Jurkat, Clone E6-1 (cell line): ENCODE measurements at regions not wholly inside any gene's neighbourhood (a gene's known extent, or its start where the extent isn't known, plus 50 kb on each side); places are given as distances from the start of the nearest gene placed in this dataset.
"Not testable (repeated sequence)": the region's sequence is repeated elsewhere in the genome, so short reads cannot be mapped to it uniquely, and the experiment has no call there.

Source experiments
- DNase-seq: peaks from one replicate; pipeline ENCODE4 v3.0.0-alpha.2; 2011; ENCODE audit warnings: low read depth, low spot score
- H3K4me3 ChIP-seq: 2 replicates; pipeline ENCODE4 v1.5.1; 2011; ENCODE audit warnings: mild to moderate bottlenecking, low read length, control low read depth, moderate library complexity

- not testable (repeated sequence) for DNase-seq
These were observed 883.9 kb upstream of the CITED2 start for GRCh38 chr6:140258302-140258701.

GRCh38 chr6:140256248-140256647, 881.8 kb upstream of the CITED2 start:
- DNase-seq = no peak
- H3K4me3 ChIP-seq = no peak overlapping the region

More at GRCh38 chr6:140258302-140258701, 883.9 kb upstream of the CITED2 start:
- not testable (repeated sequence) for H3K4me3 ChIP-seq

- DNase-seq = no peak
- H3K4me3 ChIP-seq = no peak overlapping the region
These were observed 878.6 kb upstream of the CITED2 start for GRCh38 chr6:140253096-140253495.

GRCh38 chr6:140252099-140252498, 877.7 kb upstream of the CITED2 start:
- no peak for DNase-seq
- no peak overlapping the region for H3K4me3 ChIP-seq

- H3K4me3 ChIP-seq = no peak overlapping the region
- DNase-seq = no peak
These were observed 871.0 kb upstream of the CITED2 start for GRCh38 chr6:140245296-140246040.

GRCh38 chr6:140237251-140237650, 862.8 kb upstream of the CITED2 start:
- no peak overlapping the region for H3K4me3 ChIP-seq
- no peak for DNase-seq

- no peak for DNase-seq
- H3K4me3 ChIP-seq = no peak overlapping the region
These were observed 862.3 kb upstream of the CITED2 start for GRCh38 chr6:140236732-140237131.

- DNase-seq = no peak
These were observed 855.8 kb upstream of the CITED2 start for GRCh38 chr6:140230282-140230681.

GRCh38 chr6:140228491-140228890, 854.0 kb upstream of the CITED2 start:
- H3K4me3 ChIP-seq = no peak overlapping the region
- DNase-seq = no peak

More at GRCh38 chr6:140230282-140230681, 855.8 kb upstream of the CITED2 start:
- no peak overlapping the region for H3K4me3 ChIP-seq

- no peak for DNase-seq
- no peak overlapping the region for H3K4me3 ChIP-seq
These were observed 852.2 kb upstream of the CITED2 start for GRCh38 chr6:140226637-140227036.

GRCh38 chr6:140225701-140226436, 851.4 kb upstream of the CITED2 start:
- H3K4me3 ChIP-seq = no peak overlapping the region
- no peak for DNase-seq

- DNase-seq = no peak
- no peak overlapping the region for H3K4me3 ChIP-seq
These were observed 842.8 kb upstream of the CITED2 start for GRCh38 chr6:140217283-140217682.

GRCh38 chr6:140209775-140210174, 835.3 kb upstream of the CITED2 start:
- DNase-seq = no peak
- no peak overlapping the region for H3K4me3 ChIP-seq

- DNase-seq = no peak
- H3K4me3 ChIP-seq = no peak overlapping the region
These were observed 833.8 kb upstream of the CITED2 start for GRCh38 chr6:140208286-140208685.

- no peak overlapping the region for H3K4me3 ChIP-seq
- DNase-seq = no peak
These were observed 831.5 kb upstream of the CITED2 start for GRCh38 chr6:140205795-140206593.

- DNase-seq = no peak
- no peak overlapping the region for H3K4me3 ChIP-seq
These were observed 829.7 kb upstream of the CITED2 start for GRCh38 chr6:140204154-140204553.

- no peak for DNase-seq
- H3K4me3 ChIP-seq = no peak overlapping the region
These were observed 829.3 kb upstream of the CITED2 start for GRCh38 chr6:140203661-140204147.

GRCh38 chr6:140202964-140203515, 828.6 kb upstream of the CITED2 start:
- H3K4me3 ChIP-seq = no peak overlapping the region
- DNase-seq = no peak

GRCh38 chr6:140201787-140202458, 827.5 kb upstream of the CITED2 start:
- H3K4me3 ChIP-seq = no peak overlapping the region
- DNase-seq = no peak
